K562 (cell line): ENCODE measurements at regions not wholly inside any gene's neighbourhood (a gene's known extent, or its start where the extent isn't known, plus 50 kb on each side); places are given as distances from the start of the nearest gene placed in this dataset.

Source experiments
- CREB1 ChIP-seq, 2 experiments: sonication (generic) in 1 of 2; formaldehyde crosslinking in 1 of 2; IDR thresholded peaks; 2 replicates each; pipeline versions ENCODE4 v1.6.1 to v1.8.0; 2012 to 2022; ENCODE audit warnings: inconsistent platforms in 1 of 2, mild to moderate bottlenecking in 1 of 2, missing genetic modification reagents in 1 of 2, moderate library complexity in 1 of 2
- DNMT1 ChIP-seq: fragments of 450-650 bp; IDR thresholded peaks from 2 replicates; pipeline ENCODE4 v1.6.1; 2016; ENCODE audit warnings: antibody characterized with exemption, mild to moderate bottlenecking
- FOS ChIP-seq: IDR thresholded peaks from 3 replicates; pipeline ENCODE4 v1.6.1; 2011; ENCODE audit not compliant: insufficient read length; ENCODE audit errors: extremely low read depth
- KDM1A ChIP-seq, 2 experiments: fragments of 450-650 bp; IDR thresholded peaks; 2 replicates each; pipeline ENCODE4 v1.6.1; 2016; ENCODE audit warnings: mild to moderate bottlenecking in 2 of 2
- MBD2 ChIP-seq: sonication (generic); IDR thresholded peaks from 2 replicates; pipeline ENCODE4 v1.6.1; 2016; ENCODE audit warnings: low read depth, borderline replicate concordance
- POLR2AphosphoS2 ChIP-seq: IDR thresholded peaks from 2 replicates; pipeline ENCODE4 v1.6.1; 2012; ENCODE audit warnings: low read length, improper control_type of control experiment
- SPI1 ChIP-seq: IDR thresholded peaks from 2 replicates; pipeline ENCODE4 v1.6.1; 2011; ENCODE audit warnings: low read depth, low read length, control low read depth, borderline replicate concordance
- U2AF2 ChIP-seq: fragments of 200-400 bp; formaldehyde crosslinking; optimal IDR thresholded peaks from 2 replicates; pipeline ENCODE3; 2017; ENCODE audit warnings: low read depth, mild to moderate bottlenecking, low read length
- ZNF174 ChIP-seq: fragments of 250-450 bp; sonication (Bioruptor Pico); IDR thresholded peaks from 2 replicates; pipeline ENCODE4 v1.4.0; 2020; ENCODE audit warnings: mild to moderate bottlenecking

GRCh38 chr6:18327626-18328025 lies 59.5 kb upstream of the RNF144B start:
- TF ChIP-seq CREB1 (IDR thresholded peaks at IDR 0.05) = no peak
- TF ChIP-seq CREB1 (CRISPR knock-in tag; IDR thresholded peaks at IDR 0.05) = no peak
- TF ChIP-seq POLR2AphosphoS2 = no peak
- no peak for TF ChIP-seq KDM1A (IDR thresholded peaks at IDR 0.05)
- TF ChIP-seq ZNF174 (CRISPR knock-in tag) = no peak
- TF ChIP-seq DNMT1 = no peak
- TF ChIP-seq FOS = no peak
- no peak for TF ChIP-seq U2AF2
- TF ChIP-seq SPI1 = no peak
- TF ChIP-seq MBD2 = no peak
